ENCODE measurements at regions not wholly inside any gene's neighbourhood (a gene's known extent, or its start where the extent isn't known, plus 50 kb on each side); places are given as distances from the start of the nearest gene placed in this dataset.

GRCh38 chr9:115632391-115632790 is 514.4 kb upstream of the TNC start:
- Histone ChIP-seq H3K27ac (ENCODE audit: extremely low read length, insufficient read depth, low read length) (no peak overlapping the region), H3K27me3 (ENCODE audit: control insufficient read depth in 1 of 2, insufficient read depth in 2 of 2, low read length in 2 of 2) (no peaks in the 10 kb centered on the region), H3K9ac (ENCODE audit: insufficient read depth, low read depth, low read length) (no peak overlapping the region), H3K79me2 (ENCODE audit: insufficient read depth, low read length) (no peaks in the 10 kb centered on the region), H3K9me3 (ENCODE audit: low read length) (no peaks in the 10 kb centered on the region), H3K4me2 (ENCODE audit: low read depth, low read length) (no peak overlapping the region), H3K36me3 (replicated peaks in 1 of 2; ENCODE audit: control insufficient read depth in 1 of 2, insufficient read depth in 2 of 2, low read length in 2 of 2) (no peaks in the 10 kb centered on the region), H3K4me3 (replicated peaks in 1 of 3; ENCODE audit: insufficient read depth in 1 of 3, low read depth in 2 of 3, low read length in 3 of 3) (no peak overlapping the region), H2AFZ (ENCODE audit: low read length) (no peak overlapping the region), H4K20me1 (ENCODE audit: insufficient read depth, low read length) (no peaks in the 10 kb centered on the region), H3K4me1 (ENCODE audit: insufficient read depth, low read length) (no peaks in the 10 kb centered on the region)
- no peak for ATAC-seq
- no peak for FAIRE-seq
- 69% methylated on average over 7 of the region's 7 CpGs for WGBS (ENCODE audit: low lambda C conversion rate)
- TF ChIP-seq, protein P1, sequence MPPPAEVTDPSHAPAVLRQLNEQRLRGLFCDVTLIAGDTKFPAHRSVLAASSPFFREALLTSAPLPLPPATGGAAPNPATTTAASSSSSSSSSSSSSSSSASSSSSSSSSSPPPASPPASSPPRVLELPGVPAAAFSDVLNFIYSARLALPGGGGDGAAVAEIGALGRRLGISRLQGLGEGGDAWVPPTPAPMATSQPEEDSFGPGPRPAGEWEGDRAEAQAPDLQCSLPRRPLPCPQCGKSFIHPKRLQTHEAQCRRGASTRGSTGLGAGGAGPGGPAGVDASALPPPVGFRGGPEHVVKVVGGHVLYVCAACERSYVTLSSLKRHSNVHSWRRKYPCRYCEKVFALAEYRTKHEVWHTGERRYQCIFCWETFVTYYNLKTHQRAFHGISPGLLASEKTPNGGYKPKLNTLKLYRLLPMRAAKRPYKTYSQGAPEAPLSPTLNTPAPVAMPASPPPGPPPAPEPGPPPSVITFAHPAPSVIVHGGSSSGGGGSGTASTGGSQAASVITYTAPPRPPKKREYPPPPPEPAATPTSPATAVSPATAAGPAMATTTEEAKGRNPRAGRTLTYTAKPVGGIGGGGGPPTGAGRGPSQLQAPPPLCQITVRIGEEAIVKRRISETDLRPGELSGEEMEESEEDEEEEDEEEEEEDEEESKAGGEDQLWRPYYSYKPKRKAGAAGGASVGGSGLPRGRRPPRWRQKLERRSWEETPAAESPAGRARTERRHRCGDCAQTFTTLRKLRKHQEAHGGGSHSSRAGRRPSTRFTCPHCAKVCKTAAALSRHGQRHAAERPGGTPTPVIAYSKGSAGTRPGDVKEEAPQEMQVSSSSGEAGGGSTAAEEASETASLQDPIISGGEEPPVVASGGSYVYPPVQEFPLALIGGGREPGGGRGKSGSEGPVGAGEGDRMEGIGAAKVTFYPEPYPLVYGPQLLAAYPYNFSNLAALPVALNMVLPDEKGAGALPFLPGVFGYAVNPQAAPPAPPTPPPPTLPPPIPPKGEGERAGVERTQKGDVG (CRISPR knock-in tag; IDR thresholded peaks at IDR 0.05; ENCODE audit: borderline replicate concordance), result no peak
- TF ChIP-seq ZFP91 (CRISPR knock-in tag; IDR thresholded peaks at IDR 0.05; ENCODE audit: borderline replicate concordance), result no peak
- ChIA-PET POLR2A (no interaction called here), CTCF (ENCODE audit: low intra/inter-chr PET ratio, low total read pairs) (no interaction called here)
- in situ Hi-C loops (cut with HindIII; ENCODE audit: extremely low pct_ligation_motif_present, low pct_unique_long_range_greater_than_20kb) (no loop called here), intact Hi-C loops (cut with micrococcal nuclease; ENCODE audit: unreplicated experiment) (no loop called here)
- no TSS peak for BruUV-seq (replicated peaks)
- no peak for DNase-seq (ENCODE audit: low spot score)

- TF ChIP-seq THAP11 (CRISPR knock-in tag; IDR thresholded peaks at IDR 0.05) (no peak), HBP1 (CRISPR knock-in tag; IDR thresholded peaks at IDR 0.05; ENCODE audit: low read depth) (no peak), ZNF768 (CRISPR knock-in tag; IDR thresholded peaks at IDR 0.05) (no peak), SAFB2 (CRISPR knock-in tag; IDR thresholded peaks at IDR 0.05; ENCODE audit: borderline replicate concordance, low read depth) (no peak), NFE2L1 (CRISPR knock-in tag; IDR thresholded peaks at IDR 0.05; ENCODE audit: borderline replicate concordance) (no peak), ZNF615 (CRISPR knock-in tag; IDR thresholded peaks at IDR 0.05; ENCODE audit: borderline replicate concordance) (no peak), SP4 (CRISPR knock-in tag; IDR thresholded peaks at IDR 0.05) (no peak), ZNF256 (CRISPR knock-in tag; conservative IDR thresholded peaks at IDR 0.05) (no peak), ISL2 (CRISPR knock-in tag; IDR thresholded peaks at IDR 0.05) (no peak), HOXA7 (CRISPR knock-in tag; IDR thresholded peaks at IDR 0.05) (no peak)
- TF ChIP-seq, protein P2, sequence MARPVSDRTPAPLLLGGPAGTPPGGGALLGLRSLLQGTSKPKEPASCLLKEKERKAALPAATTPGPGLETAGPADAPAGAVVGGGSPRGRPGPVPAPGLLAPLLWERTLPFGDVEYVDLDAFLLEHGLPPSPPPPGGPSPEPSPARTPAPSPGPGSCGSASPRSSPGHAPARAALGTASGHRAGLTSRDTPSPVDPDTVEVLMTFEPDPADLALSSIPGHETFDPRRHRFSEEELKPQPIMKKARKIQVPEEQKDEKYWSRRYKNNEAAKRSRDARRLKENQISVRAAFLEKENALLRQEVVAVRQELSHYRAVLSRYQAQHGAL (CRISPR knock-in tag; IDR thresholded peaks at IDR 0.05; ENCODE audit: not compliant biosample characterization), result no peak
- Histone ChIP-seq H3K9ac (ENCODE audit: insufficient read depth, low read depth, low read length) (no peak overlapping the region), H3K4me3 (replicated peaks in 1 of 3; ENCODE audit: insufficient read depth in 1 of 3, low read depth in 2 of 3, low read length in 3 of 3) (no peak overlapping the region), H3K36me3 (replicated peaks in 1 of 2; ENCODE audit: control insufficient read depth in 1 of 2, insufficient read depth in 2 of 2, low read length in 2 of 2) (no peaks in the 10 kb centered on the region), H3K79me2 (ENCODE audit: insufficient read depth, low read length) (no peaks in the 10 kb centered on the region), H4K20me1 (ENCODE audit: insufficient read depth, low read length) (no peaks in the 10 kb centered on the region), H3K9me3 (ENCODE audit: low read length) (no peaks in the 10 kb centered on the region), H3K27ac (ENCODE audit: extremely low read length, insufficient read depth, low read length) (no peak overlapping the region), H3K4me1 (ENCODE audit: insufficient read depth, low read length) (no peaks in the 10 kb centered on the region), H2AFZ (ENCODE audit: low read length) (no peak overlapping the region), H3K27me3 (ENCODE audit: control insufficient read depth in 1 of 2, insufficient read depth in 2 of 2, low read length in 2 of 2) (no peaks in the 10 kb centered on the region), H3K4me2 (ENCODE audit: low read depth, low read length) (no peak overlapping the region)
- in situ Hi-C loops (cut with HindIII; ENCODE audit: extremely low pct_ligation_motif_present, low pct_unique_long_range_greater_than_20kb), result no loop called here
- intact Hi-C loops (cut with micrococcal nuclease; ENCODE audit: unreplicated experiment), result no loop called here
- no peak for FAIRE-seq
- no TSS peak for BruUV-seq (replicated peaks)
- CTCF ChIA-PET (ENCODE audit: low intra/inter-chr PET ratio, low total read pairs), result no interaction called here
- DNase-seq (ENCODE audit: low spot score), result no peak
- WGBS (ENCODE audit: low lambda C conversion rate), result 19% methylated on average over 3 of the region's 3 CpGs
- POLR2A ChIA-PET, result no interaction called here
- no peak for ATAC-seq
These were observed 515.1 kb upstream of the TNC start for GRCh38 chr9:115633104-115633503.
